OCI-LY7 (cell line): ENCODE measurements at regions not wholly inside any gene's neighbourhood (a gene's known extent, or its start where the extent isn't known, plus 50 kb on each side); places are given as distances from the start of the nearest gene placed in this dataset.

Source experiments
- BruUV-seq: library from RNA; stranded (reverse); fragments of 400-500 nt; replicated peaks from 2 replicates; lab custom pipeline; 2021; lab: Mats Ljungman, UMichigan
- CTCF ChIA-PET: fragments of 300-600 bp; sonication (Branson Sonifier 250); formaldehyde crosslinking; loops from one replicate; lab custom pipeline; 2022; ENCODE audit warnings: antibody characterized with exemption; ENCODE audit not compliant: unreplicated experiment; lab: Charles Lee
- POLR2A ChIA-PET: fragments of 300-600 bp; sonication (Branson Sonifier 250); formaldehyde crosslinking; loops from one replicate; lab custom pipeline; 2022; ENCODE audit warnings: antibody characterized with exemption; lab: Charles Lee
- DNase-seq: peaks from one replicate; pipeline ENCODE4 v3.0.0-alpha.2; 2015; ENCODE audit warnings: low spot score
- H2AFZ ChIP-seq: fragments of 200-600 bp; sonication (generic), shearing (Covaris generic); 2 replicates; pipeline ENCODE4 v1.6.1; 2014; ENCODE audit warnings: mild to moderate bottlenecking, antibody characterized with exemption, low read length, moderate library complexity
- H3K27ac ChIP-seq: fragments of 200-600 bp; sonication (generic); 2 replicates; pipeline ENCODE4 v1.5.1; 2014; ENCODE audit warnings: mixed run types, low read depth, mild to moderate bottlenecking, moderate library complexity, low read length, inconsistent platforms; ENCODE audit not compliant: poor library complexity, severe bottlenecking
- H3K36me3 ChIP-seq: fragments of 200-600 bp; sonication (generic); 2 replicates; pipeline ENCODE4 v1.6.1; 2014; ENCODE audit warnings: mild to moderate bottlenecking, antibody characterized with exemption, low read length, moderate library complexity, mixed read lengths; ENCODE audit not compliant: insufficient read depth
- H3K4me1 ChIP-seq: fragments of 200-600 bp; sonication (generic); 2 replicates; pipeline ENCODE4 v1.5.1; 2014; ENCODE audit warnings: mild to moderate bottlenecking, low read length; ENCODE audit not compliant: insufficient read depth, poor library complexity, severe bottlenecking
- H3K4me2 ChIP-seq: fragments of 200-600 bp; sonication (generic); 2 replicates; pipeline ENCODE4 v1.6.1; 2014; ENCODE audit warnings: mild to moderate bottlenecking, low read length
- H3K4me3 ChIP-seq: fragments of 200-600 bp; sonication (generic); 2 replicates; pipeline ENCODE4 v1.5.1; 2014; ENCODE audit warnings: mild to moderate bottlenecking, low read depth, low read length; ENCODE audit not compliant: poor library complexity, severe bottlenecking
- H3K79me2 ChIP-seq: fragments of 200-600 bp; sonication (generic); 2 replicates; pipeline ENCODE4 v1.6.1; 2016; ENCODE audit warnings: low read depth, mild to moderate bottlenecking, low read length, moderate library complexity, mixed read lengths; ENCODE audit not compliant: insufficient read depth
- H3K9me2 ChIP-seq: fragments of 200-600 bp; sonication (generic); 2 replicates; pipeline ENCODE4 v1.6.1; 2016; ENCODE audit warnings: mild to moderate bottlenecking, low read length, mixed read lengths; ENCODE audit not compliant: insufficient read depth
- H3K9me3 ChIP-seq: fragments of 200-600 bp; sonication (generic); 2 replicates; pipeline ENCODE4 v1.6.1; 2014; ENCODE audit warnings: mild to moderate bottlenecking, mixed run types, low read length, mixed read lengths
- H4K20me1 ChIP-seq: fragments of 200-600 bp; sonication (generic); 2 replicates; pipeline ENCODE4 v1.6.1; 2014; ENCODE audit warnings: mild to moderate bottlenecking, antibody characterized with exemption, low read length, moderate library complexity, mixed read lengths; ENCODE audit not compliant: insufficient read depth
- EZH2phosphoT487 ChIP-seq: fragments of 200-600 bp; sonication (generic); IDR thresholded peaks from 2 replicates; pipeline ENCODE4 v1.6.1; 2018; ENCODE audit warnings: low read depth, borderline replicate concordance, mild to moderate bottlenecking, mixed run types, antibody characterized with exemption, low read length, moderate library complexity, mixed read lengths
- intact Hi-C: fragments of 100-400 bp; cut with micrococcal nuclease; formaldehyde crosslinking; loops from one replicate; pipeline ENCODE4 v1.10.0; 2022; ENCODE audit not compliant: unreplicated experiment
- TF ChIP-seq, protein P1 (sequence below): fragments of 200-600 bp; sonication (generic); conservative IDR thresholded peaks from 2 replicates; pipeline ENCODE4 v1.5.1; 2014; ENCODE audit warnings: mild to moderate bottlenecking, antibody characterized with exemption, low read length, moderate library complexity, mixed read lengths

DNA sequence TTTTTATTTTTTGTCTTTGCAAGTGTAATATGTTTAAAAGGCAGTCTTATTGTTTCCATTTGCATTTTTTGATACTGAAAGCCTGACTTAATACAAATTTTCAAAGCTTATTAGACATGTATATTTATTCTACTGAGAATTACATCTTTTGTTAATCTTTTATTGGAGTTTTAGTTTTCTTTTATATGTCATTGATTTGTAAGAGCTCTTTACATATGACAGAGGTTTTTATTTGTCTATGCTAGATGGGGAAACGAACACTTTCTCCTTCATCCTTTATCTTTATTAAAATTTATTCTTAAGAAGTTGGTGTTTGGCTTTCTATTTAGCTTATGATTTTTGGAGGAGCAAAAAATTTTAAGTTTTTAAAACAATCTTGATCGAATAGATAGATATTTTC lies 234.4 kb upstream of the SRRM4 start:
- ChIA-PET CTCF (no interaction called here), POLR2A (no interaction called here)
- intact Hi-C loops = no loop called here

DNA sequence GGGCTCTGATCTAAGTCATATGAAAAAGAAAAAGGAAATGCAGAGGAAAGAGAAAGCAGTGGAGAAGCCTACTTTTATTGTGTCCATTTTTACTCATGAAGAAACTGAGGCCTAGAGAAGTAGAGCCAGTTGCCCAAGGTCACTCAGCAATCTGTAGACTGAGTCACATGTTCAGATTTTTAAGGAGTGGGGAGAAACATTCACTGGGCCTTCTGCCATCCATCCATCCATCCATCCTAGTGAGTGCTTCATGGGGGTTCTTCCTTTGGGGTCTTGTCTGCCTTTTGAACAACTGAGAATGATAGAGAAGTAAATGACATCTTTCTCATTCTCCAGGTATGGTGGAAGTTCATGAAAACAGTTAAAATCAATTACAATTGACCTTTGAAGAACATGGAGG lies 233.6 kb upstream of the SRRM4 start:
- BruUV-seq = no TSS peak
- Histone ChIP-seq H3K4me1 (no peaks in the 10 kb centered on the region), H2AFZ (no peak overlapping the region), H4K20me1 (no peaks in the 10 kb centered on the region), H3K36me3 (no peaks in the 10 kb centered on the region), H3K4me3 (no peak overlapping the region), H3K9me3 (no peaks in the 10 kb centered on the region), H3K27ac (no peak overlapping the region), H3K9me2 (no peaks in the 10 kb centered on the region), H3K79me2 (no peaks in the 10 kb centered on the region), H3K4me2 (no peak overlapping the region)
- TF ChIP-seq EZH2phosphoT487 = no peak
- TF ChIP-seq, protein P1, sequence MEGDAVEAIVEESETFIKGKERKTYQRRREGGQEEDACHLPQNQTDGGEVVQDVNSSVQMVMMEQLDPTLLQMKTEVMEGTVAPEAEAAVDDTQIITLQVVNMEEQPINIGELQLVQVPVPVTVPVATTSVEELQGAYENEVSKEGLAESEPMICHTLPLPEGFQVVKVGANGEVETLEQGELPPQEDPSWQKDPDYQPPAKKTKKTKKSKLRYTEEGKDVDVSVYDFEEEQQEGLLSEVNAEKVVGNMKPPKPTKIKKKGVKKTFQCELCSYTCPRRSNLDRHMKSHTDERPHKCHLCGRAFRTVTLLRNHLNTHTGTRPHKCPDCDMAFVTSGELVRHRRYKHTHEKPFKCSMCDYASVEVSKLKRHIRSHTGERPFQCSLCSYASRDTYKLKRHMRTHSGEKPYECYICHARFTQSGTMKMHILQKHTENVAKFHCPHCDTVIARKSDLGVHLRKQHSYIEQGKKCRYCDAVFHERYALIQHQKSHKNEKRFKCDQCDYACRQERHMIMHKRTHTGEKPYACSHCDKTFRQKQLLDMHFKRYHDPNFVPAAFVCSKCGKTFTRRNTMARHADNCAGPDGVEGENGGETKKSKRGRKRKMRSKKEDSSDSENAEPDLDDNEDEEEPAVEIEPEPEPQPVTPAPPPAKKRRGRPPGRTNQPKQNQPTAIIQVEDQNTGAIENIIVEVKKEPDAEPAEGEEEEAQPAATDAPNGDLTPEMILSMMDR = no peak
- no peak for DNase-seq
- intact Hi-C loops = no loop called here
- POLR2A ChIA-PET = interaction anchor here (0.7 kb wide), 1 partner anchor 194 kb away, joined by 4 read pairs; no protein-coding TSS in a partner anchor
- CTCF ChIA-PET = no interaction called here

More for the DNA sequence above, 234.4 kb upstream of the SRRM4 start:
- no peak overlapping the region for H2AFZ ChIP-seq
- H3K36me3 ChIP-seq = no peaks in the 10 kb centered on the region
- no peaks in the 10 kb centered on the region for H3K9me2 ChIP-seq
- DNase-seq = no peak
- no peak overlapping the region for H3K4me2 ChIP-seq
- no peaks in the 10 kb centered on the region for H3K9me3 ChIP-seq
- no peak overlapping the region for H3K27ac ChIP-seq
- TF ChIP-seq, protein P1 = no peak
- TF ChIP-seq EZH2phosphoT487 = no peak
- no peaks in the 10 kb centered on the region for H3K79me2 ChIP-seq
- no peaks in the 10 kb centered on the region for H3K4me1 ChIP-seq
- H4K20me1 ChIP-seq = no peaks in the 10 kb centered on the region
- no peak overlapping the region for H3K4me3 ChIP-seq
- BruUV-seq = no TSS peak

- Histone ChIP-seq H3K4me1 (no peaks in the 10 kb centered on the region), H3K4me2 (no peak overlapping the region), H3K27ac (no peak overlapping the region), H4K20me1 (no peaks in the 10 kb centered on the region), H3K79me2 (no peaks in the 10 kb centered on the region), H3K36me3 (no peaks in the 10 kb centered on the region), H3K9me3 (no peaks in the 10 kb centered on the region), H3K4me3 (no peak overlapping the region), H2AFZ (no peak overlapping the region), H3K9me2 (no peaks in the 10 kb centered on the region)
- TF ChIP-seq EZH2phosphoT487 = no peak
- TF ChIP-seq, protein P1 = no peak
- no TSS peak for BruUV-seq
- DNase-seq = no peak
- intact Hi-C loops = no loop called here
- CTCF ChIA-PET = no interaction called here
- POLR2A ChIA-PET = interaction anchor here (0.7 kb wide), 1 partner anchor 195 kb away, joined by 4 read pairs; no protein-coding TSS in a partner anchor
These were observed 232.6 kb upstream of the SRRM4 start for GRCh38 chr12:118748478-118749380.
